Activated naive CD8-positive, alpha-beta T cell treated with anti-CD3 and anti-CD28 coated beads, Interleukin-2, amount 50 U/mL, for 24 hours (primary cell): ENCODE measurements at regions not wholly inside any gene's neighbourhood (a gene's known extent, or its start where the extent isn't known, plus 50 kb on each side); places are given as distances from the start of the nearest gene placed in this dataset.
"Not testable (repeated sequence)": the region's sequence is repeated elsewhere in the genome, so short reads cannot be mapped to it uniquely, and the experiment has no call there.

ENCODE experiments used
- ATAC-seq: fragments of 150-1000 bp; cut with Tn5 transposase; one replicate; pipeline ENCODE4 v1.10.0; 2021
- DNase-seq: peaks from one replicate; pipeline ENCODE4 v3.0.0; 2021
- H3K27ac Mint-ChIP-seq: one replicate; pipeline ENCODE4 v1.8.0; 2021; ENCODE audit warnings: mild to moderate bottlenecking, mixed read lengths
- H3K27me3 Mint-ChIP-seq: one replicate; pipeline ENCODE4 v1.8.0; 2021; ENCODE audit warnings: mixed read lengths
- H3K36me3 Mint-ChIP-seq: one replicate; pipeline ENCODE4 v1.8.0; 2021; ENCODE audit warnings: low read depth, mixed read lengths
- H3K4me1 Mint-ChIP-seq: one replicate; pipeline ENCODE4 v1.8.0; 2021; ENCODE audit warnings: mixed read lengths
- H3K4me3 Mint-ChIP-seq: one replicate; pipeline ENCODE4 v1.8.0; 2021; ENCODE audit warnings: mild to moderate bottlenecking, moderate library complexity, mixed read lengths
- H3K9me3 Mint-ChIP-seq: one replicate; pipeline ENCODE4 v1.8.0; 2021; ENCODE audit warnings: mixed read lengths

GRCh38 chr15:100726421-100727190 is 124.2 kb downstream of the ASB7 start:
- no peak for DNase-seq
- no peak overlapping the region for H3K27ac Mint-ChIP-seq
- H3K27me3 Mint-ChIP-seq: no peaks in the 10 kb centered on the region
- no peaks in the 10 kb centered on the region for H3K9me3 Mint-ChIP-seq
- no peak overlapping the region for H3K4me3 Mint-ChIP-seq
- peaks cover 3% of the 10 kb centered on the region for H3K4me1 Mint-ChIP-seq
- no peaks in the 10 kb centered on the region for H3K36me3 Mint-ChIP-seq
- ATAC-seq: no peak

DNA sequence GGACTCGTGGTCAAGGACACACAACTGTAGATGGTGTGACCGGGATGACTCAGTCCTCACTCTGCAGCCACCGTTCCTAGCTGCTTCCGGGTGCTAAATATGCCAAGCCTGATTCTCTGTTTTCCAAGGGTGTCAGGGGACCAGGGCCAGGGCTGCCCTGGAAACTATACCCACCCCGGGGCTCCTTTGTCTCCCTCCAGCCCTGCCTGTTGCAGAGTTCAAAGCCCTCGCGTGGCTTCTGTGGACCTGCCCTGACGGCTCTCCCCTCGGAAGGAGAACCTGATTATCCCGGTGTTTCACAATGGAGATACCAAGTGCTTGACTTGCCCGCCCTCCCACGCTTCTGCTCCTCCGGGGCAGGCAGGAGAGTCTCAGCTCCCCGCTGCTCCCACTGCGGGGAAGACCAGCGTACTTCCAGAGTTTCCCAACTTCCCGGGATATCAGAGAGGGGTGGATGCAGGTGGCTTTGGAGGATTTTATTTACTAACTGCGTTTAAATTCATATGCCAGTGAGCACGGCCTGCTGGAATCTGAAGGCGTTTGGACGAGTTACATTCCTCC is 125.0 kb downstream of the ASB7 start:
- H3K4me3 Mint-ChIP-seq: no peak overlapping the region
- H3K4me1 Mint-ChIP-seq: no peaks in the 10 kb centered on the region
- no peaks in the 10 kb centered on the region for H3K36me3 Mint-ChIP-seq
- no peak overlapping the region for H3K27ac Mint-ChIP-seq
- ATAC-seq (no peak), DNase-seq (no peak)
- H3K9me3 Mint-ChIP-seq: no peaks in the 10 kb centered on the region
- no peaks in the 10 kb centered on the region for H3K27me3 Mint-ChIP-seq

GRCh38 chr15:100728371-100729201 is 126.2 kb downstream of the ASB7 start:
- ATAC-seq (peak; percentile 20), DNase-seq (no peak)
- H3K9me3 Mint-ChIP-seq: no peaks in the 10 kb centered on the region
- H3K27ac Mint-ChIP-seq: no peak overlapping the region
- H3K27me3 Mint-ChIP-seq: no peaks in the 10 kb centered on the region
- no peaks in the 10 kb centered on the region for H3K4me1 Mint-ChIP-seq
- H3K36me3 Mint-ChIP-seq: no peaks in the 10 kb centered on the region
- no peak overlapping the region for H3K4me3 Mint-ChIP-seq

GRCh38 chr15:100729461-100729860 is 127.1 kb downstream of the ASB7 start:
- no peak overlapping the region for H3K4me3 Mint-ChIP-seq
- peaks cover 1% of the 10 kb centered on the region for H3K36me3 Mint-ChIP-seq
- no peaks in the 10 kb centered on the region for H3K9me3 Mint-ChIP-seq
- peaks cover 2% of the 10 kb centered on the region for H3K27me3 Mint-ChIP-seq
- ATAC-seq (no peak), DNase-seq (no peak)
- H3K27ac Mint-ChIP-seq: no peak overlapping the region
- H3K4me1 Mint-ChIP-seq: no peaks in the 10 kb centered on the region

DNA sequence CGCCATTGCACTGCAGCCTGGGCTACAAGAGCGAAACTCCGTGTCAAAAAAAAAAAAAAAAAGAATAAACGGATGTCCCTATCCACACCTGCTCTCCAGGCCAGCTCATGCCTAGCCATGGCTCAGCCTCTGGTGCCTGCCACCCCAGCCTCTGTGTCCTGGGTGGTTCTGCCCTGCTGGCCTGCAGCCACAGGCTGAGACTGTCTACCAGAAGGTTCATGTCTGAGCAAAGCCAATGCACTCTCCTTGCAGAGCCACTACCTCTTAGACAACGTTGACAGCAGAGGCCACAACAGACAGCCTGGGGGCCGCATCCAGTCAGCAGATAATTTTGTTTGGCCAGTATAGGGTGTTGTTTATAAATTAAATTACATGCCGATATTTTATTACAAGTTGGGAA is 127.7 kb downstream of the ASB7 start:
- DNase-seq: no peak
- no peak overlapping the region for H3K4me3 Mint-ChIP-seq
- H3K9me3 Mint-ChIP-seq: no peaks in the 10 kb centered on the region
- H3K36me3 Mint-ChIP-seq: peaks cover 1% of the 10 kb centered on the region
- no peak overlapping the region for H3K27ac Mint-ChIP-seq
- H3K4me1 Mint-ChIP-seq: no peaks in the 10 kb centered on the region
- no peak for ATAC-seq
- H3K27me3 Mint-ChIP-seq: peaks cover 2% of the 10 kb centered on the region

DNA sequence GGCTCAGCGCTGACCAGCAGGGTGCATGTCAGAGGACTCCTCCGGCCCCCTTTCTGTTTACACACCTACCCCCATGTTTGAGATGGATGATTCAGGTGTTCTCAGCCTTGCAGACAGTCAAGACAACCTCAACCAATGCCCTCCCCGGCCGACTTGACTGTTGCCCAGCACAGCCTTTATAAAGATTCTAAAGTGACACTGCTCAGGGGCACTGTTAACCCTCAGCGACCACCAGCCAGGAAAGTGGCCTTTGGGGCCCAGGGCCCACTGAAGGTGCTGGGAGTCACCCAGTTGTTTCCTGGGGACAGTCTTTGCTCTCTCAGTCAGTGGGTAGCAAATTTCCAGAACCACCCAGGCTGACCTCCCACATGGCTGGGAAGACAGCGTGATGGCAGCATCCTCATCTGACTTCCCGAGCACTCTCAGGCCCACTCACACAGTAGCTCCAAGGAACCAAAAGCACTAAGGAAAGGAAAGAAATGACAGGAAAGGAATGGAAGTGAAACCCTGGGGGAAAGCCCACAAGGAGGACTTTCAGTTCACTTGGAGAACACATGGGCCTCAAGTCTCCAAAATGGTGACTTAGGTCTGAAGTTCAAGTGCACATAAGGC is 128.4 kb downstream of the ASB7 start:
- peaks cover 1% of the 10 kb centered on the region for H3K36me3 Mint-ChIP-seq
- no peak overlapping the region for H3K27ac Mint-ChIP-seq
- no peak for ATAC-seq
- H3K9me3 Mint-ChIP-seq: no peaks in the 10 kb centered on the region
- no peaks in the 10 kb centered on the region for H3K4me1 Mint-ChIP-seq
- H3K4me3 Mint-ChIP-seq: no peak overlapping the region
- no peak for DNase-seq
- H3K27me3 Mint-ChIP-seq: peaks cover 2% of the 10 kb centered on the region

- ATAC-seq (no peak), DNase-seq (no peak)
- Mint-ChIP-seq H3K4me3 (no peak overlapping the region), H3K4me1 (no peaks in the 10 kb centered on the region), H3K27ac (no peak overlapping the region), H3K27me3 (peaks cover 2% of the 10 kb centered on the region), H3K36me3 (peaks cover 1% of the 10 kb centered on the region), H3K9me3 (no peaks in the 10 kb centered on the region)
These were observed 129.1 kb downstream of the ASB7 start for GRCh38 chr15:100731267-100732152.

- ATAC-seq (no peak), DNase-seq (no peak)
- H3K4me3 Mint-ChIP-seq: no peak overlapping the region
- peaks cover 2% of the 10 kb centered on the region for H3K27me3 Mint-ChIP-seq
- H3K27ac Mint-ChIP-seq: no peak overlapping the region
- H3K4me1 Mint-ChIP-seq: no peaks in the 10 kb centered on the region
- H3K9me3 Mint-ChIP-seq: no peaks in the 10 kb centered on the region
- peaks cover 1% of the 10 kb centered on the region for H3K36me3 Mint-ChIP-seq
These were observed 130.0 kb downstream of the ASB7 start for GRCh38 chr15:100732211-100733055.

- ATAC-seq: no peak
- H3K4me3 Mint-ChIP-seq: no peak overlapping the region
- peaks cover 2% of the 10 kb centered on the region for H3K27me3 Mint-ChIP-seq
- no peak overlapping the region for H3K27ac Mint-ChIP-seq
- no peak for DNase-seq
- H3K36me3 Mint-ChIP-seq: peaks cover 1% of the 10 kb centered on the region
- H3K9me3 Mint-ChIP-seq: no peaks in the 10 kb centered on the region
- H3K4me1 Mint-ChIP-seq: no peaks in the 10 kb centered on the region
These were observed 130.9 kb downstream of the ASB7 start for GRCh38 chr15:100733101-100733842.

GRCh38 chr15:100733843-100734185 is 131.4 kb downstream of the ASB7 start:
- not testable (repeated sequence) for ATAC-seq

DNA sequence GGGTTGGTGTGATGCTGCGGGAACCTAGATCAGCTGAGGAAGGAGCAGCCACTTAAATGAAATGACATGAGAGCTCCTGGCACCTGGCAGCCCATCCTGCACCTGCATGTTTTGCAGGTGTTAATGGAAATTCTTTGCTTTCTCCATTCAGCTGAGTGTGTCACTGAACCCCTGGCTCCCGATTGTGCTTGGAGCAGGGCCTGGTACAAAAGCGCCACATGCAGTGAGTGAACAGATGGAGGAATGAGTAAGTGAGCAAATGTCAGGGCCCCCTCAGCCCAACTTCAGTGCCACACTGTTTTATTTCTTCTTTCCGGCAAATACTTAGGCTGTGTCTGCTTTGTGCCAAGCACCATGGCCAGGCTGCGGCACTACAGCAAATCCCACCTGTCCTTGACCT is 132.2 kb downstream of the ASB7 start:
- Mint-ChIP-seq H3K36me3 (peaks cover 1% of the 10 kb centered on the region), H3K4me3 (no peak overlapping the region), H3K9me3 (no peaks in the 10 kb centered on the region), H3K4me1 (no peaks in the 10 kb centered on the region), H3K27ac (no peak overlapping the region), H3K27me3 (peaks cover 2% of the 10 kb centered on the region)
- DNase-seq (no peak), ATAC-seq (no peak)

More at GRCh38 chr15:100733843-100734185, 131.4 kb downstream of the ASB7 start:
- DNase-seq, H3K27me3 Mint-ChIP-seq, H3K27ac Mint-ChIP-seq, H3K4me1 Mint-ChIP-seq, H3K9me3 Mint-ChIP-seq, H3K36me3 Mint-ChIP-seq, H3K4me3 Mint-ChIP-seq: not testable (repeated sequence)

DNA sequence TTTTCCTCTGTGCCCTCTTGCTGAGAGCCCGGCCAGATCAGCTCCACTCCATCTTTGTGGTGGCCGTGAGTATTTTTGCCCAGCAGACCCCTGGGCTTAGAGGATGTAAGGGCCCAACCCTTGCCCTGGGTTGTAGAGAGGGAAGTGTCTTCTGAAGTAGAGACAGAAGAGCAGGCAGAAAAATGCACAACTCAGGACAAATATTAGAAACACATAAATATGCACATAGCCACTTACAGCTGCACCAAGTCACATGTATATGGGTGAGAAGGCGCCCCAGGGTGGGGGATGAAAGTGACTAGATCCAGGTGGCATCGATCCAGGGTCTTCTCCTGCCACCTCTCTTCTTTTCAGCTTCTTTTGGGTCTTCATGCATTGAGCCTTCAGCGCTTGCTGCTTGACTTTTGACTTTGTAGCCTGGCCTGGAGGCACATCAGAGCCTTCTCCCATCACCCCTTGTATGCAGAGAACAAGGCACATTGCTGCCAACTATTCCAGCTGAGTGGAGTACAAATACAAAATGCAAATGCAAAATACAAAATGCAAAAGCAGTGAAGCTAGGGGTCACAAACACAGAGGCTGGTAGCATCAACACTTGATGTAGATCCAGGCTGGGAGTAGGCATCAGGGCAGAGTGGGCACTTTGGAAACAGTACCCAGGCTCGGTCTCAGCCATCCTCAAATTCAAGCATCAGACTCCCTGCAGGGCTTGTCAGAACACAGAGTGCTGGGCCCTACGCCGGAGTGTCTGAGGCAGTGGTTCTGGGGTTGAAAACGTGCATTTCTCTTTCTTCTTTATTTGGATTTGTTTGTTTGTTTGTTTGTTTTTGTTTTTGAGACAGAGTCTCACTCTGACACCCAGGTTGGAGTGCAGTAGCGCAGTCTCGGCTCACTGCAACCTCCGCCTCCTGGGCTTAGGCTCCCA is 133.0 kb downstream of the ASB7 start:
- no peak for ATAC-seq
- Mint-ChIP-seq H3K36me3 (peaks cover 1% of the 10 kb centered on the region), H3K27ac (no peak overlapping the region), H3K4me3 (no peak overlapping the region), H3K9me3 (no peaks in the 10 kb centered on the region), H3K4me1 (no peaks in the 10 kb centered on the region), H3K27me3 (peaks cover 2% of the 10 kb centered on the region)
- no peak for DNase-seq
